Activated naive CD8-positive, alpha-beta T cell (primary cell): ENCODE measurements at regions not wholly inside any gene's neighbourhood (a gene's known extent, or its start where the extent isn't known, plus 50 kb on each side); places are given as distances from the start of the nearest gene placed in this dataset.

Source experiments
- H3K27ac Mint-ChIP-seq: one replicate; pipeline ENCODE4 v1.8.0; 2021; ENCODE audit warnings: mixed read lengths
- H3K27me3 Mint-ChIP-seq: one replicate; pipeline ENCODE4 v1.8.0; 2021; ENCODE audit warnings: mixed read lengths
- H3K36me3 Mint-ChIP-seq: one replicate; pipeline ENCODE4 v1.8.0; 2021; ENCODE audit warnings: mixed read lengths
- H3K4me1 Mint-ChIP-seq: one replicate; pipeline ENCODE4 v1.8.0; 2021; ENCODE audit warnings: low read depth, mixed read lengths
- H3K4me3 Mint-ChIP-seq: one replicate; pipeline ENCODE4 v1.8.0; 2021; ENCODE audit warnings: mild to moderate bottlenecking, mixed read lengths
- H3K9me3 Mint-ChIP-seq: one replicate; pipeline ENCODE4 v1.8.0; 2021; ENCODE audit warnings: low read depth, mixed read lengths

GRCh38 chr2:18860179-18860578, 270.8 kb upstream of the NT5C1B start:
- Mint-ChIP-seq H3K36me3 (peaks cover 6% of the 10 kb centered on the region), H3K27ac (no peak overlapping the region), H3K27me3 (no peaks in the 10 kb centered on the region), H3K4me3 (no peak overlapping the region), H3K9me3 (peaks cover 4% of the 10 kb centered on the region), H3K4me1 (peaks cover 2% of the 10 kb centered on the region)

- H3K27me3 Mint-ChIP-seq = no peaks in the 10 kb centered on the region
These were observed 267.4 kb upstream of the NT5C1B start for GRCh38 chr2:18856765-18857164.

GRCh38 chr2:18855027-18855426, 265.7 kb upstream of the NT5C1B start:
- H3K27me3 Mint-ChIP-seq = no peaks in the 10 kb centered on the region
- H3K36me3 Mint-ChIP-seq = no peaks in the 10 kb centered on the region
- no peak overlapping the region for H3K27ac Mint-ChIP-seq
- H3K4me1 Mint-ChIP-seq = peaks cover 2% of the 10 kb centered on the region
- no peak overlapping the region for H3K4me3 Mint-ChIP-seq
- peaks cover 4% of the 10 kb centered on the region for H3K9me3 Mint-ChIP-seq

More at GRCh38 chr2:18856765-18857164, 267.4 kb upstream of the NT5C1B start:
- peaks cover 2% of the 10 kb centered on the region for H3K36me3 Mint-ChIP-seq
- H3K4me3 Mint-ChIP-seq = no peak overlapping the region
- no peak overlapping the region for H3K27ac Mint-ChIP-seq
- H3K9me3 Mint-ChIP-seq = peaks cover 4% of the 10 kb centered on the region
- H3K4me1 Mint-ChIP-seq = peaks cover 2% of the 10 kb centered on the region

GRCh38 chr2:18849841-18850578, 260.6 kb upstream of the NT5C1B start:
- Mint-ChIP-seq H3K27me3 (no peaks in the 10 kb centered on the region), H3K4me3 (no peak overlapping the region), H3K36me3 (peaks cover 10% of the 10 kb centered on the region), H3K27ac (no peak overlapping the region), H3K4me1 (no peaks in the 10 kb centered on the region), H3K9me3 (no peaks in the 10 kb centered on the region)

- Mint-ChIP-seq H3K4me3 (no peak overlapping the region), H3K9me3 (no peaks in the 10 kb centered on the region), H3K36me3 (peaks cover 10% of the 10 kb centered on the region), H3K27me3 (no peaks in the 10 kb centered on the region), H3K27ac (no peak overlapping the region), H3K4me1 (no peaks in the 10 kb centered on the region)
These were observed 259.3 kb upstream of the NT5C1B start for GRCh38 chr2:18848646-18849045.

GRCh38 chr2:18845854-18846445, 256.6 kb upstream of the NT5C1B start:
- Mint-ChIP-seq H3K36me3 (peaks cover 10% of the 10 kb centered on the region), H3K27me3 (no peaks in the 10 kb centered on the region), H3K9me3 (no peaks in the 10 kb centered on the region), H3K27ac (no peak overlapping the region), H3K4me3 (no peak overlapping the region), H3K4me1 (no peaks in the 10 kb centered on the region)

- Mint-ChIP-seq H3K9me3 (no peaks in the 10 kb centered on the region), H3K4me1 (no peaks in the 10 kb centered on the region), H3K27me3 (no peaks in the 10 kb centered on the region), H3K27ac (no peak overlapping the region), H3K36me3 (peaks cover 10% of the 10 kb centered on the region), H3K4me3 (no peak overlapping the region)
These were observed 253.5 kb upstream of the NT5C1B start for GRCh38 chr2:18842836-18843235.

- Mint-ChIP-seq H3K27me3 (no peaks in the 10 kb centered on the region), H3K4me1 (no peaks in the 10 kb centered on the region), H3K36me3 (peaks cover 2% of the 10 kb centered on the region)
These were observed 252.1 kb upstream of the NT5C1B start for GRCh38 chr2:18841248-18842150.

GRCh38 chr2:18837240-18837639, 247.9 kb upstream of the NT5C1B start:
- Mint-ChIP-seq H3K9me3 (no peaks in the 10 kb centered on the region), H3K27ac (no peak overlapping the region), H3K4me1 (no peaks in the 10 kb centered on the region), H3K4me3 (no peak overlapping the region), H3K27me3 (no peaks in the 10 kb centered on the region), H3K36me3 (peaks cover 5% of the 10 kb centered on the region)

More at GRCh38 chr2:18841248-18842150, 252.1 kb upstream of the NT5C1B start:
- no peak overlapping the region for H3K4me3 Mint-ChIP-seq
- H3K9me3 Mint-ChIP-seq = no peaks in the 10 kb centered on the region
- H3K27ac Mint-ChIP-seq = no peak overlapping the region

- H3K36me3 Mint-ChIP-seq = peaks cover 5% of the 10 kb centered on the region
- H3K4me3 Mint-ChIP-seq = no peak overlapping the region
- H3K4me1 Mint-ChIP-seq = no peaks in the 10 kb centered on the region
- H3K27ac Mint-ChIP-seq = no peak overlapping the region
- no peaks in the 10 kb centered on the region for H3K27me3 Mint-ChIP-seq
- no peaks in the 10 kb centered on the region for H3K9me3 Mint-ChIP-seq
These were observed 247.1 kb upstream of the NT5C1B start for GRCh38 chr2:18836436-18836835.

GRCh38 chr2:18835787-18836186, 246.4 kb upstream of the NT5C1B start:
- H3K27me3 Mint-ChIP-seq = no peaks in the 10 kb centered on the region
- no peaks in the 10 kb centered on the region for H3K4me1 Mint-ChIP-seq

GRCh38 chr2:18834341-18834740, 245.0 kb upstream of the NT5C1B start:
- Mint-ChIP-seq H3K27ac (no peak overlapping the region), H3K4me3 (no peak overlapping the region), H3K4me1 (no peaks in the 10 kb centered on the region), H3K9me3 (no peaks in the 10 kb centered on the region), H3K36me3 (peaks cover 5% of the 10 kb centered on the region), H3K27me3 (no peaks in the 10 kb centered on the region)

More at GRCh38 chr2:18835787-18836186, 246.4 kb upstream of the NT5C1B start:
- Mint-ChIP-seq H3K4me3 (no peak overlapping the region), H3K9me3 (no peaks in the 10 kb centered on the region), H3K36me3 (peaks cover 5% of the 10 kb centered on the region), H3K27ac (no peak overlapping the region)

GRCh38 chr2:18833941-18834340, 244.6 kb upstream of the NT5C1B start:
- Mint-ChIP-seq H3K27me3 (no peaks in the 10 kb centered on the region), H3K36me3 (peaks cover 5% of the 10 kb centered on the region), H3K4me1 (no peaks in the 10 kb centered on the region), H3K4me3 (no peak overlapping the region), H3K9me3 (no peaks in the 10 kb centered on the region), H3K27ac (no peak overlapping the region)

GRCh38 chr2:18831916-18832510, 242.6 kb upstream of the NT5C1B start:
- Mint-ChIP-seq H3K27ac (no peak overlapping the region), H3K4me1 (no peaks in the 10 kb centered on the region), H3K27me3 (no peaks in the 10 kb centered on the region), H3K36me3 (peaks cover 9% of the 10 kb centered on the region), H3K4me3 (no peak overlapping the region), H3K9me3 (no peaks in the 10 kb centered on the region)

- H3K9me3 Mint-ChIP-seq = no peaks in the 10 kb centered on the region
- H3K36me3 Mint-ChIP-seq = peaks cover 12% of the 10 kb centered on the region
- H3K27ac Mint-ChIP-seq = no peak overlapping the region
- no peaks in the 10 kb centered on the region for H3K27me3 Mint-ChIP-seq
- no peaks in the 10 kb centered on the region for H3K4me1 Mint-ChIP-seq
- H3K4me3 Mint-ChIP-seq = no peak overlapping the region
These were observed 241.6 kb upstream of the NT5C1B start for GRCh38 chr2:18830962-18831361.
